GM12891 (cell line): ENCODE measurements at regions not wholly inside any gene's neighbourhood (a gene's known extent, or its start where the extent isn't known, plus 50 kb on each side); places are given as distances from the start of the nearest gene placed in this dataset.

Source experiments
- DNase-seq: peaks from one replicate; pipeline ENCODE4 v3.0.0; 2011; ENCODE audit warnings: low spot score; ENCODE audit not compliant: insufficient read length
- FAIRE-seq: peaks from 2 replicates; lab custom pipeline; 2011; peaks lifted over from hg19 to GRCh38; lab: Jason Lieb, UNC
- PAX5 ChIP-seq: IDR thresholded peaks from 2 replicates; pipeline ENCODE4 v1.6.1; 2011; ENCODE audit warnings: low read length, moderate library complexity, mild to moderate bottlenecking; ENCODE audit not compliant: insufficient read depth, severe bottlenecking
- POLR2A ChIP-seq: IDR thresholded peaks from 2 replicates; pipeline ENCODE4 v1.6.1; 2011; ENCODE audit warnings: low read depth, low read length, control low read depth
- POLR2AphosphoS5 ChIP-seq: IDR thresholded peaks from 2 replicates; pipeline ENCODE4 v1.6.1; 2011; ENCODE audit warnings: low read depth, low read length, control low read depth
- POU2F2 ChIP-seq: IDR thresholded peaks from 2 replicates; pipeline ENCODE4 v1.6.1; 2011; ENCODE audit warnings: low read depth, mild to moderate bottlenecking, control low read depth, low read length, moderate library complexity
- SPI1 ChIP-seq: IDR thresholded peaks from 2 replicates; pipeline ENCODE4 v1.6.1; 2011; ENCODE audit warnings: low read depth, low read length, control low read depth
- TAF1 ChIP-seq: IDR thresholded peaks from 2 replicates; pipeline ENCODE4 v1.6.1; 2011; ENCODE audit warnings: low read depth, low read length, control low read depth

- DNase-seq = no peak
- FAIRE-seq = no peak
- no peak for TF ChIP-seq POLR2A
- no peak for TF ChIP-seq SPI1
- TF ChIP-seq TAF1 = no peak
- TF ChIP-seq POU2F2 = no peak
- TF ChIP-seq POLR2AphosphoS5 = no peak
- TF ChIP-seq PAX5 = no peak
These were observed 286.1 kb upstream of the TENM3 start for GRCh38 chr4:181957088-181957487.

GRCh38 chr4:181958446-181958845 lies 284.8 kb upstream of the TENM3 start:
- TF ChIP-seq POLR2AphosphoS5 = no peak
- no peak for TF ChIP-seq PAX5
- TF ChIP-seq SPI1 = no peak
- no peak for TF ChIP-seq POLR2A
- no peak for TF ChIP-seq TAF1
- no peak for TF ChIP-seq POU2F2
- FAIRE-seq = no peak

GRCh38 chr4:181959121-181959520 lies 284.1 kb upstream of the TENM3 start:
- TF ChIP-seq PAX5 = no peak
- TF ChIP-seq TAF1 = no peak
- TF ChIP-seq POLR2A = no peak
- TF ChIP-seq SPI1 = no peak
- TF ChIP-seq POU2F2 = no peak
- no peak for TF ChIP-seq POLR2AphosphoS5

More at GRCh38 chr4:181958446-181958845, 284.8 kb upstream of the TENM3 start:
- no peak for DNase-seq

GRCh38 chr4:181960384-181960783 lies 282.8 kb upstream of the TENM3 start:
- no peak for DNase-seq
- no peak for FAIRE-seq
- no peak for TF ChIP-seq POLR2AphosphoS5
- TF ChIP-seq PAX5 = no peak

More at GRCh38 chr4:181959121-181959520, 284.1 kb upstream of the TENM3 start:
- no peak for DNase-seq
- no peak for FAIRE-seq

- TF ChIP-seq POLR2A (no peak), POU2F2 (no peak)
- FAIRE-seq = no peak
These were observed 280.9 kb upstream of the TENM3 start for GRCh38 chr4:181962321-181962720.

GRCh38 chr4:181964731-181965130 lies 278.5 kb upstream of the TENM3 start:
- FAIRE-seq (no peak), DNase-seq (no peak)
- TF ChIP-seq PAX5 = no peak
- no peak for TF ChIP-seq POLR2AphosphoS5
- TF ChIP-seq POU2F2 = no peak
- TF ChIP-seq POLR2A = no peak
- no peak for TF ChIP-seq SPI1
- TF ChIP-seq TAF1 = no peak

More at GRCh38 chr4:181962321-181962720, 280.9 kb upstream of the TENM3 start:
- DNase-seq = no peak

- no peak for TF ChIP-seq SPI1
- TF ChIP-seq POLR2A = no peak
- no peak for TF ChIP-seq TAF1
- TF ChIP-seq PAX5 = no peak
- TF ChIP-seq POLR2AphosphoS5 = no peak
- no peak for TF ChIP-seq POU2F2
- FAIRE-seq (no peak), DNase-seq (no peak)
These were observed 277.1 kb upstream of the TENM3 start for GRCh38 chr4:181966104-181966551.

GRCh38 chr4:181967401-181967800 lies 275.8 kb upstream of the TENM3 start:
- TF ChIP-seq POU2F2 (no peak), PAX5 (no peak), TAF1 (no peak)
- FAIRE-seq = no peak
- DNase-seq = no peak

GRCh38 chr4:181968371-181968770 lies 274.8 kb upstream of the TENM3 start:
- FAIRE-seq = no peak
- DNase-seq = no peak
- TF ChIP-seq TAF1 = no peak
- TF ChIP-seq POLR2A = no peak
- TF ChIP-seq POLR2AphosphoS5 = no peak

GRCh38 chr4:181969151-181969550 lies 274.1 kb upstream of the TENM3 start:
- TF ChIP-seq TAF1 (no peak), PAX5 (no peak), POLR2A (no peak)
- FAIRE-seq = no peak
- DNase-seq = no peak

- TF ChIP-seq POLR2A = no peak
- TF ChIP-seq POLR2AphosphoS5 = no peak
- TF ChIP-seq PAX5 = no peak
- no peak for TF ChIP-seq TAF1
- no peak for TF ChIP-seq POU2F2
- TF ChIP-seq SPI1 = peak; percentile 24; the same call in 1 of the 2 replicates
- FAIRE-seq = no peak
- no peak for DNase-seq
These were observed 272.8 kb upstream of the TENM3 start for GRCh38 chr4:181970366-181970765.
